ENCODE measurements at regions not wholly inside any gene's neighbourhood (a gene's known extent, or its start where the extent isn't known, plus 50 kb on each side); places are given as distances from the start of the nearest gene placed in this dataset.

- Histone ChIP-seq H3K23ac (ENCODE audit: insufficient read length, low read depth, low read length) (no peak overlapping the region), H3K27me3 (ENCODE audit: insufficient read depth, low read length) (no peaks in the 10 kb centered on the region), H3K56ac (ENCODE audit: insufficient read length, low read depth, low read length) (no peak overlapping the region), H4K20me1 (ENCODE audit: control insufficient read depth, insufficient read depth, insufficient read length) (no peaks in the 10 kb centered on the region), H3K18ac (ENCODE audit: insufficient read length, low read depth, low read length) (no peak overlapping the region), H2BK5ac (ENCODE audit: insufficient read length, low read length) (no peak overlapping the region), H3K9me3 (ENCODE audit: control insufficient read depth, low read depth, low read length) (no peaks in the 10 kb centered on the region), H3K27ac (ENCODE audit: insufficient read length, low read depth, low read length) (no peak overlapping the region), H2BK12ac (ENCODE audit: insufficient read length, low read depth, low read length) (no peak overlapping the region), H3K14ac (ENCODE audit: insufficient read depth, low read length) (no peak overlapping the region), H3K4ac (ENCODE audit: low read depth, low read length) (no peak overlapping the region), H2BK120ac (ENCODE audit: low read depth, low read length, poor library complexity, severe bottlenecking) (no peak overlapping the region), H2BK15ac (ENCODE audit: low read depth, low read length) (no peak overlapping the region), H2AFZ (ENCODE audit: low read length) (no peak overlapping the region), H4K91ac (ENCODE audit: insufficient read length, low read depth, low read length) (no peak overlapping the region), H2BK20ac (ENCODE audit: low read depth, low read length, poor library complexity, severe bottlenecking) (no peak overlapping the region), H3K4me2 (ENCODE audit: insufficient read depth, insufficient read length, low read length) (no peak overlapping the region), H3K9ac (ENCODE audit: extremely low read depth, insufficient read length, low read length) (no peak overlapping the region), H3K23me2 (ENCODE audit: insufficient read length, low read depth, low read length, poor library complexity, severe bottlenecking) (no peaks in the 10 kb centered on the region), H3K79me1 (ENCODE audit: insufficient read depth, low read depth, low read length, poor library complexity, severe bottlenecking) (no peaks in the 10 kb centered on the region), H4K8ac (replicated peaks; ENCODE audit: insufficient read length, low read depth, low read length) (no peak overlapping the region), H3T11ph (ENCODE audit: low read length) (no peak overlapping the region), H3K79me2 (ENCODE audit: insufficient read depth, low read length) (no peaks in the 10 kb centered on the region), H3K4me1 (ENCODE audit: insufficient read depth, low read length) (no peaks in the 10 kb centered on the region), H4K5ac (ENCODE audit: insufficient read length, low read depth, low read length) (no peak overlapping the region), H2AK5ac (ENCODE audit: insufficient read length, low read length) (no peak overlapping the region)
- TF ChIP-seq CTCF (conservative IDR thresholded peaks at IDR 0.05): no peak
- H3K27ac Mint-ChIP-seq: no peak overlapping the region
- no peaks in the 10 kb centered on the region for H3K4me1 Mint-ChIP-seq
- WGBS (ENCODE audit: extremely low coverage, insufficient read length, low lambda C conversion rate): no CpG with 5 or more reads among the region's 3 CpGs
- H3K4me3 Mint-ChIP-seq: no peak overlapping the region
- no peaks in the 10 kb centered on the region; the same call in 1 of the 2 replicates for H3K27me3 Mint-ChIP-seq (ENCODE audit: low read depth)
- DNase-seq: no peak
- peaks cover 0 to 12% (median 0%) of the 10 kb centered on the region in 3 experiments; a peak in 2 of 7 replicates for H3K36me3 Mint-ChIP-seq (ENCODE audit: insufficient read depth in 1 of 3, low read depth in 3 of 3)
- H3K9me3 Mint-ChIP-seq: peaks cover 0 to 3% of the 10 kb centered on the region in 2 experiments; a peak in 1 of 5 replicates
These were observed 297.8 kb downstream of the FOXG1 start for GRCh38 chr14:29064305-29064900.

Data from H9 (cell line).